HL-60 (cell line): ENCODE measurements at regions not wholly inside any gene's neighbourhood (a gene's known extent, or its start where the extent isn't known, plus 50 kb on each side); places are given as distances from the start of the nearest gene placed in this dataset.

Experiments used
- DNase-seq, 2 experiments: peaks; one replicate each; pipeline ENCODE4 v3.0.0-alpha.2; 2010 to 2020; ENCODE audit warnings: low read depth in 1 of 2, low spot score in 1 of 2
- H3K27ac ChIP-seq: fragments of 250-450 bp; sonication (Bioruptor Pico); replicated peaks from 2 replicates; pipeline ENCODE4 v1.5.1; 2020; ENCODE audit warnings: mild to moderate bottlenecking, moderate library complexity
- H3K27me3 ChIP-seq: fragments of 250-450 bp; sonication (Bioruptor Pico); 2 replicates; pipeline ENCODE4 v1.5.1; 2021; ENCODE audit warnings: mild to moderate bottlenecking, moderate library complexity; ENCODE audit not compliant: insufficient read depth, poor library complexity, severe bottlenecking
- H3K4me3 ChIP-seq: replicated peaks from 2 replicates; pipeline ENCODE4 v1.5.1; 2011; ENCODE audit warnings: mild to moderate bottlenecking, control low read depth, low read length; ENCODE audit not compliant: insufficient read depth
- CTCF ChIP-seq: IDR thresholded peaks from one replicate; pipeline ENCODE4 v1.5.1; 2011; ENCODE audit warnings: low read length, control low read depth, inconsistent platforms; ENCODE audit not compliant: insufficient read depth
- GABPA ChIP-seq: IDR thresholded peaks from 2 replicates; pipeline ENCODE4 v1.6.1; 2012; ENCODE audit warnings: low read depth
- POLR2AphosphoS5 ChIP-seq: IDR thresholded peaks from 2 replicates; pipeline ENCODE4 v1.6.1; 2012; ENCODE audit warnings: low read depth
- SPI1 ChIP-seq: IDR thresholded peaks from 2 replicates; pipeline ENCODE4 v1.6.1; 2012; ENCODE audit warnings: low read depth, mild to moderate bottlenecking, borderline replicate concordance
- TF ChIP-seq, protein P1 (sequence below): IDR thresholded peaks from 2 replicates; pipeline ENCODE4 v1.6.1; 2012; ENCODE audit warnings: low read depth; ENCODE audit not compliant: insufficient replicate concordance

DNA sequence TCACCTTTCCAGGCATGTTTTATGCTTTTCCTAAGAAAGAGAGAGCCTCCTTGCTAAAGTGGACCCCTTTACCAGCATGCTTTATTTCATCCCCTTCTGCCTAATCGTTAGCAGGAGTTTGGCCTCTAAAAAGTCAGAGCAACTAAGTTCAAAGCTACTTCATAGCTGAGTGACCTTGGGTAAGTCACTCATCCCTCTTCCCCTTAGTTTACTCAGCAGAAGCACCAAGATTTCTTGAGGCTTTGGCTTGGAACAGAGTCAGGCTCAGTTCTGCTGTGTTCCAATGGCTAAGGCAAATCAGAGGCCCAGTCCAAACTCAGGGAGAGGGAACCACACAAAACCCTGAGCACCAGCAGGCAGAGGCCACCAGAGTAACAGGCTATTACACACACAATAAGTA, 254.9 kb downstream of the TJP1 start:
- Histone ChIP-seq H3K27me3 (peaks cover 17% of the 10 kb centered on the region), H3K27ac (no peak overlapping the region)
- no peak for TF ChIP-seq SPI1
- TF ChIP-seq CTCF: no peak
- TF ChIP-seq, protein P1, sequence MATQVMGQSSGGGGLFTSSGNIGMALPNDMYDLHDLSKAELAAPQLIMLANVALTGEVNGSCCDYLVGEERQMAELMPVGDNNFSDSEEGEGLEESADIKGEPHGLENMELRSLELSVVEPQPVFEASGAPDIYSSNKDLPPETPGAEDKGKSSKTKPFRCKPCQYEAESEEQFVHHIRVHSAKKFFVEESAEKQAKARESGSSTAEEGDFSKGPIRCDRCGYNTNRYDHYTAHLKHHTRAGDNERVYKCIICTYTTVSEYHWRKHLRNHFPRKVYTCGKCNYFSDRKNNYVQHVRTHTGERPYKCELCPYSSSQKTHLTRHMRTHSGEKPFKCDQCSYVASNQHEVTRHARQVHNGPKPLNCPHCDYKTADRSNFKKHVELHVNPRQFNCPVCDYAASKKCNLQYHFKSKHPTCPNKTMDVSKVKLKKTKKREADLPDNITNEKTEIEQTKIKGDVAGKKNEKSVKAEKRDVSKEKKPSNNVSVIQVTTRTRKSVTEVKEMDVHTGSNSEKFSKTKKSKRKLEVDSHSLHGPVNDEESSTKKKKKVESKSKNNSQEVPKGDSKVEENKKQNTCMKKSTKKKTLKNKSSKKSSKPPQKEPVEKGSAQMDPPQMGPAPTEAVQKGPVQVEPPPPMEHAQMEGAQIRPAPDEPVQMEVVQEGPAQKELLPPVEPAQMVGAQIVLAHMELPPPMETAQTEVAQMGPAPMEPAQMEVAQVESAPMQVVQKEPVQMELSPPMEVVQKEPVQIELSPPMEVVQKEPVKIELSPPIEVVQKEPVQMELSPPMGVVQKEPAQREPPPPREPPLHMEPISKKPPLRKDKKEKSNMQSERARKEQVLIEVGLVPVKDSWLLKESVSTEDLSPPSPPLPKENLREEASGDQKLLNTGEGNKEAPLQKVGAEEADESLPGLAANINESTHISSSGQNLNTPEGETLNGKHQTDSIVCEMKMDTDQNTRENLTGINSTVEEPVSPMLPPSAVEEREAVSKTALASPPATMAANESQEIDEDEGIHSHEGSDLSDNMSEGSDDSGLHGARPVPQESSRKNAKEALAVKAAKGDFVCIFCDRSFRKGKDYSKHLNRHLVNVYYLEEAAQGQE: no peak
- TF ChIP-seq POLR2AphosphoS5: no peak
- TF ChIP-seq GABPA: no peak

GRCh38 chr15:29566914-29567313, 255.4 kb downstream of the TJP1 start:
- TF ChIP-seq GABPA (no peak), SPI1 (no peak)
- TF ChIP-seq, protein P1: no peak
- H3K4me3 ChIP-seq: no peak overlapping the region
- H3K27me3 ChIP-seq: peaks cover 14% of the 10 kb centered on the region
- DNase-seq: no peak
- H3K27ac ChIP-seq: no peak overlapping the region

More for the DNA sequence above, 254.9 kb downstream of the TJP1 start:
- no peak overlapping the region for H3K4me3 ChIP-seq
- no peak for DNase-seq

DNA sequence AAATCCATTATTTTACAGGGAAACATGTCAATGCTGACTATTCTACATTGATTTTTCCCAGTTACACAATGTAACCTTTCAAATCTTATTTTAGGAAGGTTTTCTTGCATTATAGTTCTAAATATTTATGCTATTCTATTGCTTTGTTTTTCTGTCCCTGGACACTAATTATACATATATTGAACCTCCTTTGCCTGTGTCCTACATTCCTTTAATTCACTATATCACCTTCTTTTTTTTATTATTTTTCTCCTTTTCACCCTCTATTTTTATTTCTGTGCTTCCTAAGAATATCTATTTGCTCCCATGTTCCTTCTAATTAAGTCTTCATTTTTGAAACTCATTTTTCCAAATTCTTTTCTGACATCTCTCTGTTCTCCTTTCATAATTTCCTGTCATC, 259.2 kb downstream of the TJP1 start:
- TF ChIP-seq CTCF (no peak), SPI1 (no peak), POLR2AphosphoS5 (no peak), GABPA (no peak)
- TF ChIP-seq, protein P1: no peak
- H3K27ac ChIP-seq: no peak overlapping the region
- H3K4me3 ChIP-seq: no peak overlapping the region
- H3K27me3 ChIP-seq: no peaks in the 10 kb centered on the region
- DNase-seq: no peak

- no peak for DNase-seq
- Histone ChIP-seq H3K27ac (no peak overlapping the region), H3K27me3 (no peaks in the 10 kb centered on the region), H3K4me3 (no peak overlapping the region)
- TF ChIP-seq POLR2AphosphoS5: no peak
- no peak for TF ChIP-seq CTCF
- no peak for TF ChIP-seq SPI1
- TF ChIP-seq, protein P1: no peak
- TF ChIP-seq GABPA: no peak
Measured at GRCh38 chr15:29560896-29561295, 261.4 kb downstream of the TJP1 start.
